Amygdala (tissue), 56 donors: ENCODE measurements at regions not wholly inside any gene's neighbourhood (a gene's known extent, or its start where the extent isn't known, plus 50 kb on each side); places are given as distances from the start of the nearest gene placed in this dataset.

Experiments
- DNase-seq, 56 donors: peaks; one replicate each; lab custom pipeline; 2025; lab: John Stamatoyannopoulos, UW

- no peak for DNase-seq
Observed at GRCh38 chr10:43816351-43817321, 168.0 kb upstream of the ZNF32 start.

GRCh38 chr10:43815181-43815885 is 166.7 kb upstream of the ZNF32 start:
- no peak for DNase-seq

DNA sequence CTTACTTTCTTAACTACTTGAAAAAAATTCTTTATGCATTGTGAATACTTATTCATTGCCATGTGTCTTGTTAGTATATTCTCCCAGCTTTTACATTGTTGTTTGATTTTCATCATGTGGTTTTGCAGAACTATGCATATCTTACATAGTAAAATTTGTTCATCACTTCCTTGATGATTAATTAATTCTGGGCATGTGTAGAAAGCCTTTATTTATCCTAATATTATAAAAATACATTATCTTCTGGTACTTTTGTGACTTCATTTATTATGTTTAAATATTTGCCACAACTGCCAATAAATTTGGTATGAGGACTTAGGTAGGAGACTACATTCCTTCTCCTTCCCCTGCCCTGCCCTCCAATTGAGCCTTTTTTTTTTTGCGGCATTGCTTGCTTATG is 166.0 kb upstream of the ZNF32 start:
- DNase-seq, result no peak

GRCh38 chr10:43811871-43812270 is 163.2 kb upstream of the ZNF32 start:
- DNase-seq, result no peak

DNA sequence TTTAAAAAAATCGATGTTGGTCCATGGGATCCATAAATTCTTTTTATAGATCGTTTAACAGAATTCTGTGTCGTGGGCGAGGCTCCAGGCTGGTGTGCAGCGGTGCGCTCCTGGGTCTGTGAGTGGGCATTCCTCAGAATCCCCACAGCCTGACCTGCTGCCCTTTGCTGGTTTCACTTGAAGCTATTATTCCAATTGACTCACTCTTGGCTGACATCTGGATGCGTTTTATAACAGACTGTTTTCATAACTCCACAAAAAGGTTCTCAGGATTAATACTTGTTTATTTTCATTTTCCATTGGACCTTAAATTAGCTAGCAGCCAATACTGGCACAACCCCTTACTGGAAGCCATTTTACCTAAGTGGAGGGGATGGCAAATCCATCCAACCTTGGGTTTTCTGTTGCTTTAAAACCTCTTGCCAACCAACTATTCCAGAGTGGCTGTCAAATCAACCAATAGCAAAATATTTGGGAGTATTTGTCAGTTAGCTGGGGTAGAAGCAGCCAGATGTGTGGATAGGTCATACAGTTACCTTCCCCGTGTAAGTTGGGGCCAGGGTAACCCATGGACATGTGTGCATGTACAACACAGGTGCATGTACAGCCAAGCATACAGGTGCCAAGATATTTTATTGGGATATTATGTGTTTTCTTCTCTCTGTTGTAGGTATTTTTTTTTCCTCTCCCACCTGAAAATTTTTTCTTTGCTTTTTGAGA is 160.7 kb upstream of the ZNF32 start:
- DNase-seq, result no peak

GRCh38 chr10:43808136-43808535 is 159.5 kb upstream of the ZNF32 start:
- no peak for DNase-seq

- no peak for DNase-seq
Observed at GRCh38 chr10:43806831-43807640, 158.4 kb upstream of the ZNF32 start.

DNA sequence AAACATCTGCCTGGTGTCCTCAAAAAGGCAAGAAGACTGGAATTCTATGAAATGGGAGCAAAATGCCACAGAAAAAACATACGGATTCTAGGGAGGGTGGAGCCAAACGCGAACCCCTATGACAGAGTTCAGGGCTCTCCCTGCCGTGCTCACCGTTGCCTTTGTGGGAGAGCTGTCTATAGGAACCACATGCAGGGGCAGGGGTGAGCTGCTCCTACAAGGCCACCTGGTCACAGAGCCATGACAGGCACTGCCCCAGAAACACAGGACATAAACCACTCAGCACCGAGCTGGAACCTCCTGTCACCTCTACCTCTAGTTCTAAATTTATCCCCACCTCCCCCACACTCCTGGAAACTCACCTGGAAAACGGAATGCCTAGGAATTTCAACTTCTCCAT is 155.1 kb upstream of the ZNF32 start:
- DNase-seq, result no peak

DNA sequence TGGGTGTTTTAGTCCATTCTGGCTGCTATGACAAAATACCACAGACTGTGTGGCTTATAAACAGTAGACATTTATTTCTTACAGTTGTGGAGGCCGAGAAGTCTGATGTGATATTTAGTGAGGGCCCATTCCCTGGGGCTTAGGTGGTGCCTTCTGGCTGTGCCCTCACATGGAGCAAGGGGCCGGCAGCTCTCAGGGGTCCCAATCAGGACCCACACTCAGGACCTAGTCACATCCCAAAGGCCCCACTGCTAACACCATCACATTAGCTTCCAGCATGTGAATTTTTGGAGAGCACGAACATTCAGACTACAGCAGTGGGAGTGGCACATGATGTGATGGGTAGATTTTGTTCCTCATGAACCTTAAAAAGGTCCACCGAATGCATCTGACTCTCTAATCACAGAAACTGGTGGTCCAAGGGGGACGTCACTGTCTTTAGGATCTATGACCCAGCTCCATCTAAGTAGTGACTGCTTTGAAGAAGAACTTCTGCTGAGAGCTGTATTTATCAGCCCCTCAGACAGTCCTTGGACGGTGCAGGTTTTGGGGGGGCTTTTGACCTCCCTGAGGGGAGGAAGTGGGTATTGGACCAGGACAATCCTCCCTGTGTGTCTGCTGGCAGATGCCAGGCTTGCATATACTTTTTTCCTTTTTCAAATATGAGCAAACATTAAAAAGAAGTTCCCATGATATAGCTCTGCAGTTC is 154.5 kb upstream of the ZNF32 start:
- no peak for DNase-seq

DNA sequence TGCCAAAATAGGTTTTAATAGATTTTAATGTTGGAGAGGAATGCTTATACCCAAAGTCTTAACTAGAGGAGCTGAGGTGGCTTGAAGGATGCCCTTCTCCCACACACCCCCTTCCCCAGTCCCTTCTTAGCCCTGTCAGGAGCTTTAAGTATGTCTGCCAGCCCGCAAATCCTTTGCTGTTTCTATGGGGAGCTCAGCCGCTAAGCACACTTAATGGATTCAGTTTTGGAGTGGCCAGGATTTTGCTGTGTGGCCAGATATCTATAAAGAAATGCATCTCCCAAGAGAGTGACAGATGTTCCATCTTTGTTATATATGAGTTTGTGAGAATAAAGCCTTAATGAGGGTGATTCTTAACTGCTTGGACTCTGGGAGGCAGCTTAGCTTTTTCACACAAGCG is 152.9 kb upstream of the ZNF32 start:
- DNase-seq, result no peak

- no peak for DNase-seq
Observed at GRCh38 chr10:43801140-43801539, 152.5 kb upstream of the ZNF32 start.

- DNase-seq, result no peak
Observed at GRCh38 chr10:43796781-43797180, 148.1 kb upstream of the ZNF32 start.

- DNase-seq, result no peak
Observed at GRCh38 chr10:43795639-43796038, 147.0 kb upstream of the ZNF32 start.

GRCh38 chr10:43795093-43795492 is 146.4 kb upstream of the ZNF32 start:
- DNase-seq, result no peak

DNA sequence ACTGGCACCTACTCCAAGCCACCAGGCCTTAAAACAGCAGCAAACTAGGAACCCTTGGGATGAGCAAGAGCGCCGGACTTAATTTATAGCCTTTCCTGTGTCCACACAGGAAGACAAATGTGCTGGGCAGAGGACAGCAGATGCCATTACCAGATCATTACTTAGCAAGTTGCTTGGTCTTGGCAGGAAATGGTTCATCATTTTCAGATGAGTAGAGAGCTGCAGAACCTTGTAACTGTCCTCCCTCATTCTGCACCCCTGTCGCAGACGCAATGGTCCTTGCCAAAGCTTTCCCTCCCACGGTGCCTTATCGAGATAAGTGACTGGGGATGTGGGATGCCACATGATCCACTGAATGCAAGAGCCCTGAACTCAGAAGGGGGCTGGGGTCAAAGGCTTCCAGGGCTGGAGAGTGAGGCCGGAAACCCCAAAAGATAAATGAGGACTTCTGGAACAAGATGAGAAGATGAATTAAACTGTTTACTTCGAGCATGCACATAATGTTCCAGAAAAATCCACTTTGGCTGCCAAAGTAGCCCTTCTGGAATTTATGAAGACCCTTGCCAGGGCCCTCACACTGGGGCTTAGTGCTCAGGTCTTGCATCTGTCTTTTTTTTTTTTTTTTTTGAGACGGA is 145.6 kb upstream of the ZNF32 start:
- no peak for DNase-seq

GRCh38 chr10:43793704-43794103 is 145.0 kb upstream of the ZNF32 start:
- DNase-seq, result no peak

DNA sequence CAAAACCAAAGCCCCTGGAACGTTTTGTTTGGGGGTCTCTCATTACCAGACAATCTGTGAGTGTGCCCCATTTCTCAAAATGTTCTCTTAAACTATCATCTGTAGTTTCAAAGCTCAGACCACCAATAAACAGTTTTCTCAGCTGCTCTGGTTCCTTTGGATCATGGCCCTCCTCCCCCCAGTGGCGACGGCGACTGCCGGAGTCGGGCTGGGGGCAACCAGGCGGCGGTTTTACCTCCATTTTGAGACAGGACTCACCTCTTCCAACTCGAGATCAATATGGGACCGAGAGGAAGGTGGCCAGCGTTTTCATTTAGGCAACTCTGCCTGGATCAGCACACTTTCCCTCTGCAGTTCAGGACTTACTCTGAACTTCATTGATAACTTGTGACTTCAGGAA is 141.5 kb upstream of the ZNF32 start:
- no peak for DNase-seq

GRCh38 chr10:43785252-43785651 is 136.6 kb upstream of the ZNF32 start:
- no peak for DNase-seq

- no peak for DNase-seq
Observed at GRCh38 chr10:43782814-43783213, 134.1 kb upstream of the ZNF32 start.
